ENCODE measurements at regions not wholly inside any gene's neighbourhood (a gene's known extent, or its start where the extent isn't known, plus 50 kb on each side); places are given as distances from the start of the nearest gene placed in this dataset.

- TF ChIP-seq CTCF (IDR thresholded peaks at IDR 0.05): no peak
- no peak for TF ChIP-seq POLR2AphosphoS5 (IDR thresholded peaks at IDR 0.05)
- no peak for TF ChIP-seq POLR2A (IDR thresholded peaks at IDR 0.05)
- TF ChIP-seq EP300 (IDR thresholded peaks at IDR 0.05; ENCODE audit: low read depth): no peak
Measured at GRCh38 chr2:7646024-7646423, 728.8 kb downstream of the RNF144A start.
